ENCODE measurements at regions not wholly inside any gene's neighbourhood (a gene's known extent, or its start where the extent isn't known, plus 50 kb on each side); places are given as distances from the start of the nearest gene placed in this dataset.
A peak's percentile ranks its signal among the peaks of the same experiment; 100 is the strongest.

GRCh38 chr16:76906552-76906951 lies 284.4 kb upstream of the MON1B start:
- DNase-seq (ENCODE audit: low spot score), result no peak

DNA sequence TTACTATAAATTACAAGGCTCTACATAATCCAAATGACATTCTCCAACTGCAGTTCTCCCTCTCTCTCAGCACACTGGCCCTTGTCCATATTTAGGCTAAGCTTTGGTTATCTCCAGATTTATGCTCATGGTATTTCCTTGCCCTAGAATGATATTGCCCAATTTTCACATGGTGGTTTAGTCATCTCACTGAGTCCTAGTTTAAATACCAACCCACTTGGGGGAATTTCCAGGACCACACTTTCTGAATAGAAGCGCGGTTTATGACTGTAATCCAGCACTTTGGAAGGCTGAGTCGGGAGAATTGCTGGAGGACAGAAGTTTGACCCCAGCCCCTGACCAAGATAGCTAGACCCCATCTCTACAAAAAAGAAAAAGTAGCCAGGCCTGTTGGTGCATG lies 280.1 kb upstream of the MON1B start:
- no peak for DNase-seq (ENCODE audit: low spot score)

- DNase-seq (ENCODE audit: low spot score), result no peak
These were observed 277.9 kb upstream of the MON1B start for GRCh38 chr16:76913046-76913445.

GRCh38 chr16:76926042-76926441 lies 264.9 kb upstream of the MON1B start:
- no peak for DNase-seq (ENCODE audit: low spot score)

- no peak for DNase-seq (ENCODE audit: low spot score)
These were observed 264.4 kb upstream of the MON1B start for GRCh38 chr16:76926595-76926994.

GRCh38 chr16:76931186-76931585 lies 259.8 kb upstream of the MON1B start:
- no peak for DNase-seq (ENCODE audit: low spot score)

DNA sequence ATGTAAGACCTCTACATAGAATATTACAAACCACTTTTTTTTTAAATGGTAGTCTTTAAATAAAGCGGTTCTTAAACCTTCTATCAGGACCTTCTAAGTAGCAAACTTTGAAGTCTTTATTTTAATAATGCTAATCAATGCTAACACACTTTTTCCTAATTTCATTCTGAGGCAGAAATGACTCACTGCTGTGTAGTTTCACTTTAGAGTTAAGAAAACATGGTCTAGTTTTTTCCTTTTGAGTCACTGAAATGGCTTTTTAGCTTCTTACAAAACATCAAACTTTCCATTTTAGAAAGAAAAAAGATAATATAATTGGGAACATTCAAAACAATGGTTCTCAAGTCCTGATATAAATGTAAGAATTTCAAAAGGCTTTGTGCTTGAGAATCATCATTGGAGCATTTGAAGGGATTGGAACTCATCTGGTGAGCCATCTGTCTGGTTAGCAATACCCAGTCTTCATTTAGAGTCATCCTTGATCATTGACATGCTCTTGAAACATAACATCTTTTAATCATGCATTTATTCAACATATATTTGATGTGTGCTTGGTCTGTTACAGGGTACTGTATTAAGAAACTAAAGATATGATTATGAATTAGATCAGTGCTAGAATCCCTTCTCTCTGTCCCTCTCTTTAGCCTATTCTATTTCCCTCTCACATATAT lies 258.3 kb upstream of the MON1B start:
- DNase-seq (ENCODE audit: low spot score), result no peak

DNA sequence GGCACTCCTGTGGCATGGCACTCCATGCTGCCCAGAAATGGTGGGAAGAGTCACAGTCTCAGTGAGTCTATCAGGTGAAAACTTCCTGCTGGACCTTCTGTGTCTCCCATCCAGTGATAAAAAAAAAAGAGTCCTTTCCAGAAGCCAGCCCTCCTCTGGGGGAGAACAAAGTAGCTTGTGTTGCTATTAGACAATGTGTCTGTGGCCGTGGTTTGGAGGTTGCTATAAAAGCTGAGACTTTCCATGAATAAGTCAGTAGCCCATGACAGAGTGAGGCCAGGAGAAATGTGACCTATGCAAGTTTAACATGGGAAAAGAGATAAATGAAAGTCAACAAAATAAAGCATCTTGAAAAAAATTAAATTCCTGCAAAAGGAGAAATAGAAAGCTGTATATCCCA lies 250.7 kb upstream of the MON1B start:
- no peak for DNase-seq (ENCODE audit: low spot score)

GRCh38 chr16:76941113-76941512 lies 249.9 kb upstream of the MON1B start:
- no peak for DNase-seq (ENCODE audit: low spot score)

- no peak for DNase-seq (ENCODE audit: low spot score)
These were observed 248.9 kb upstream of the MON1B start for GRCh38 chr16:76942089-76942488.

GRCh38 chr16:76943921-76944320 lies 247.1 kb upstream of the MON1B start:
- DNase-seq (ENCODE audit: low spot score), result no peak

DNA sequence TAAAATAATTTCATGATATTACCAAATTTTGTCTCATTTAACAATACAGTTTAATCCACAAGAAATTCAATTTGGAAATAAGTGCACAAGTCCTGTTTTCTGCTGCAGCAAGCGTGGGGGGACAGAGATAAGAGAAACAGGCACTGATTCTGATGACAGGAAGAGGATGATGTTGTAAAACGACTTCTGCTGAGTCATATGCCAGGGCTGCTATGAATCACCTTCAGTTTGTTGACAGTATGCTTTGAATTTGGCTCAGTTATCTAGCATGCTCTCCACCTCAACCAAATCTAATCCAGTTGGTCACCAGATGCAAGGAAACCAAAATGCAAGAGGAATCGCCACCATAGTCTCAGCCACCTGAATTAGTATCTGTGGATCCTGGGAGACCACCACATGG lies 244.1 kb upstream of the MON1B start:
- peak; percentile 26 for DNase-seq (ENCODE audit: low spot score)

DNA sequence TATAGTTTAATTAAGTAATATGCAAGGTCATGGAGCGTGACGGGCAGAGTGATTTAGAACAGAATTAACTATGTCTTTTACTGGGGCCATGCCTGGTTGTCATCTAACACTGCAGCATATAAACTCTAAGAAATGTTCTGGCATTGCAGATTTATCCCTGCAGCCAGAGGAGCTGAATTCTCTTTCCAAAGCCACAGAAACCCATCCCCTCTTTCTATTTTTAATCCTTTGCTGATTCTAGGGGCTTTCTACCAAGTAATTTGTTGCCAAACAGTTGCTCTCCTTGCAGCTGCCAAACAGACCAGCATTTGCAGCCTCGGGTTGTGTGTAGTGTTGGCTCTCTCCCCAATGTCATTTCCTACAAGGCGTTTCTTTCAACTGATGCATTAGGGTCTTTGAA lies 243.2 kb upstream of the MON1B start:
- DNase-seq (ENCODE audit: low spot score), result no peak

DNA sequence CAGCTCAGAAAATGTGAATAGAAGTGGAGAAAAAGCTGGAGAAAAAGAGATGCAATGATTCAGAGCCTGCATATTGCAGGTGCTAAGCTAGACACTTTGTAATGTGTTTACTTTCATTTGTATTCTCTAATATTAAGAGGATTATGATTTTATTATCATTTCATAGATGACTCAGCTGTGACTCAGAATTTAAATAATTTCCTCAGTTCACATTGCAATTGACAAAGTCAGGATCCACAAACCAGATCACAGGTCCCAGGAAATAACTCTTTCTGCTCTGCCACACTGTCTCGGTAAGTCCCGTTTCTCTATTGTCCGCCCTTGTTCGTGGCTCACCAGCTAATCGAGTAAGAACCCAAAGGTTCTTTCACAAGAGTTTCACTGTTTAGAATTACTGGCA lies 235.4 kb upstream of the MON1B start:
- DNase-seq (ENCODE audit: low spot score), result no peak

DNA sequence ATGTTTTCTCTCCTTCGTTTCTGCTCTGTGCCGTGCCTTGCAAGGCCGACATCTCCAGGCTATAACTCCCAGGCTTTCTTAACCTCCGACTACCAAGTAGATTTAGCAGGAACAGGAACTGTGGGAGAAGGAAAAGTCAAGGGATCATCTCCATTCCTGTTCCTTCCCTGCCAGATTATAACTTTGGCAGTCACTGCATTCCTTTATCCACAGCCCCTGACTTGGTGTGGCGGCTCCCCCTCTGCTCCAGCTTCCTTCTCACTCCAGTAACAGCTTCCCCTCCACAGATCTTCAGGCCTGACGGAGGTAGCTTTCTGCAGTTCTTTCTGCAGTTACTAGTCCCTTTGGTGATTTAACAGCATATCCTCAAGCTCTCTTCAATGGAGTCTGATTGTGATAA lies 234.6 kb upstream of the MON1B start:
- no peak for DNase-seq (ENCODE audit: low spot score)

DNA sequence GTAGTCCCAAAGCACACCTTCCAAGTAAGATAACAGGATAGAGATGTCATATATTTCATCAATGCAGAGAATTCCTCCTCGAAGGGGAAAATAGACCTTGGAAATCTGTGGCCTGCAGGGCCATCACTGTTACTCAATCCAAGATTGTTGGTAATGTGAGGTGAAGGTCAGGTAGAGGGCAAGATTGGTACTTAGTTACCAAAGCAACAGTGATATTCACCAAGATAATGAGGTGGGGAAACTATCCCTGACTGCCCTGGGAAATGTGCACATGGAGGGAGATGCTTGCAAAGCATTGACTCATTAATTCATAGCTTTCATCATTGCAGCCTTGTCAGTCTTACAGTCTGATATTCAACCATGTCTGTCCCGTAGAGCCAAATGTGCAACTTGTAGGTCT lies 234.1 kb upstream of the MON1B start:
- no peak for DNase-seq (ENCODE audit: low spot score)

DNA sequence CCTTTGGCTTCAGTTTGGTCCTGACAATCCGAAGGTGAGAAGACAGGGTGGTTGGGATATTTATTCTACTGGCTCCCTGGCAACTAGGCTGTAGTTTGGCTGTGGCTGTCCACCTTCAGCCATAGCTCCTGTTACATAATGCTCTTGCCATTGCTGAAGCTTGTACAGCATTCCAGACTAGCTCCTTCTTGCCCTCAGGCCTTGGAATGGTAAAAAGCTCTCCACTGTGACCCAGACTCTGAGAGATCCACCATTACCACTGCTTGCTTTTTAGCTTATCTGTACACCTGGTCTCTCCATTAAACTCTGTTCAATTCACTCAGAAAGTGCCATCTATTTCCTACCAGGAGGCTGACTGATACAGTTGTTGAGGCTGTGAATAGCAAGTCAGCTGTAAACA lies 231.8 kb upstream of the MON1B start:
- no peak for DNase-seq (ENCODE audit: low spot score)

- no peak for DNase-seq (ENCODE audit: low spot score)
These were observed 227.2 kb upstream of the MON1B start for GRCh38 chr16:76963614-76964315.

- no peak for DNase-seq (ENCODE audit: low spot score)
These were observed 226.4 kb upstream of the MON1B start for GRCh38 chr16:76964464-76965154.

GRCh38 chr16:76970087-76970744 lies 220.8 kb upstream of the MON1B start:
- DNase-seq (ENCODE audit: low spot score), result peak; percentile 16

GRCh38 chr16:76970745-76971099 lies 220.3 kb upstream of the MON1B start:
- no peak for DNase-seq (ENCODE audit: low spot score)

- DNase-seq (ENCODE audit: low spot score), result no peak
These were observed 214.9 kb upstream of the MON1B start for GRCh38 chr16:76976101-76976500.

DNA sequence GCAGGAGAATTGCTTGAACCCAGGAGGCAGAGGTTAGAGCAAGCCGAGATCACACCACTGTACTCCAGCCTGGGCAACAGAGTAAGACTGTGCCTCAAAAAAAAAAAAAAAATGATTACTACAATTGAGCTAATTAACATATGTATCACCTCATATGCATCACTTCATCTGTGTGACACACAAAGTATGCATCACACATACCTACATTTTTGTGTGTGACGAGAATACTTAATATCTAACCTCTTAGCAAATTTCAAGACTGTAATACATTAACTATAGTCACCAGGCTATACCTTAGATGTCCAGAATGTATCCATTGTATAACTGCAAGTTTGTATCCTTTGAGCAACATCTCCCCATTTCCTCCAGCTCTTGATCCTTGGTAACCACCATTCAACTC lies 214.2 kb upstream of the MON1B start:
- no peak for DNase-seq (ENCODE audit: low spot score)
